HCT116 (cell line): ENCODE measurements at regions not wholly inside any gene's neighbourhood (a gene's known extent, or its start where the extent isn't known, plus 50 kb on each side); places are given as distances from the start of the nearest gene placed in this dataset.

Experiments used
- ATAC-seq: fragments of 200-7000 bp; cut with Tn5 transposase; 2 replicates; pipeline ENCODE4 v1.9.1; 2020; ENCODE audit warnings: mild to moderate bottlenecking, moderate library complexity
- BruUV-seq: library from RNA; stranded (reverse); fragments of 400-500 nt; replicated peaks from 2 replicates; lab custom pipeline; 2021; lab: Mats Ljungman, UMichigan
- CTCF ChIA-PET: fragments of 300-600 bp; sonication (Branson Sonifier 250); formaldehyde crosslinking; loops from one replicate; lab custom pipeline; 2021; ENCODE audit warnings: antibody characterized with exemption; lab: Charles Lee
- POLR2A ChIA-PET: fragments of 300-600, 350-600 bp; sonication (Branson Sonifier 250); formaldehyde crosslinking; loops from one replicate; lab custom pipeline; 2021; ENCODE audit warnings: antibody characterized with exemption; lab: Charles Lee
- RAD21 ChIA-PET, 2 experiments: fragments of 300-600 bp; sonication (Branson Sonifier 250); formaldehyde crosslinking; loops; one replicate each; lab custom pipeline; 2023; ENCODE audit warnings: low total read pairs in 2 of 2; ENCODE audit not compliant: uncharacterized antibody in 2 of 2, unreplicated experiment in 2 of 2, low non-redundant PET in 1 of 2; lab: Charles Lee
- DNase-seq: peaks from one replicate; pipeline ENCODE4 v3.0.0-alpha.2; 2010; ENCODE audit warnings: low read depth, low spot score
- H2AFZ ChIP-seq: fragments of 200-600 bp; shearing (Covaris generic), sonication (generic); 2 replicates; pipeline ENCODE4 v1.6.1; 2017; ENCODE audit warnings: low read depth, mixed run types, mixed read lengths, antibody characterized with exemption, low read length; ENCODE audit not compliant: poor library complexity, severe bottlenecking
- H3K27ac ChIP-seq: 2 replicates; pipeline ENCODE4 v1.5.1; 2012; ENCODE audit warnings: low read depth, low read length
- H3K27me3 ChIP-seq: fragments of 200-600 bp; sonication (generic); 2 replicates; pipeline ENCODE4 v1.6.1; 2016; ENCODE audit warnings: mixed run types, low read length, mixed read lengths; ENCODE audit not compliant: insufficient read depth
- H3K36me3 ChIP-seq, 2 experiments: fragments of 200-500 bp in 1 of 2; fragments of 200-600 bp in 1 of 2; sonication (Bioruptor generic) in 1 of 2; sonication (generic) in 1 of 2; 2 replicates each; pipeline versions ENCODE4 v1.5.1 to v1.6.1; 2014 to 2016; ENCODE audit warnings: low read length in 2 of 2, inconsistent platforms in 1 of 2, mixed read lengths in 1 of 2, mixed run types in 1 of 2; ENCODE audit not compliant: insufficient read depth in 2 of 2, control insufficient read depth in 1 of 2
- H3K4me1 ChIP-seq, 2 experiments: fragments of 200-600 bp in 1 of 2; sonication (generic) in 1 of 2; 2 replicates each; pipeline versions ENCODE4 v1.5.1 to v1.6.1; 2012 to 2017; ENCODE audit warnings: low read length in 2 of 2, inconsistent platforms in 1 of 2, mild to moderate bottlenecking in 1 of 2, mixed read lengths in 1 of 2, mixed run types in 1 of 2, moderate library complexity in 1 of 2; ENCODE audit not compliant: insufficient read depth in 2 of 2, control insufficient read depth in 1 of 2
- H3K4me2 ChIP-seq: fragments of 200-600 bp; sonication (generic); 2 replicates; pipeline ENCODE4 v1.6.1; 2017; ENCODE audit warnings: mixed run types, low read length, mixed read lengths
- H3K4me3 ChIP-seq, 2 experiments: fragments of 200-600 bp in 1 of 2; sonication (generic) in 1 of 2; replicated peaks in 1 of 2; 2 replicates each; pipeline ENCODE4 v1.5.1; 2011 to 2016; ENCODE audit warnings: low read length in 2 of 2, control low read depth in 1 of 2, low read depth in 1 of 2, mild to moderate bottlenecking in 1 of 2, mixed read lengths in 1 of 2, mixed run types in 1 of 2
- H3K79me2 ChIP-seq: fragments of 200-600 bp; sonication (generic); 2 replicates; pipeline ENCODE4 v1.6.1; 2017; ENCODE audit warnings: mild to moderate bottlenecking, mixed run types, low read length, moderate library complexity, mixed read lengths; ENCODE audit not compliant: insufficient read depth
- H3K9ac ChIP-seq: fragments of 200-600 bp; sonication (generic); 2 replicates; pipeline ENCODE4 v1.6.1; 2016; ENCODE audit warnings: low read length, mixed read lengths
- H3K9me2 ChIP-seq: fragments of 200-600 bp; sonication (generic), shearing (Covaris generic); 2 replicates; pipeline ENCODE4 v1.6.1; 2017; ENCODE audit warnings: mixed run types, mild to moderate bottlenecking, moderate library complexity; ENCODE audit not compliant: insufficient read depth
- H3K9me3 ChIP-seq, 2 experiments: fragments of 200-500 bp in 1 of 2; fragments of 200-600 bp in 1 of 2; sonication (Bioruptor generic) in 1 of 2; sonication (generic) in 1 of 2; 2 replicates each; pipeline ENCODE4 v1.6.1; 2014 to 2017; ENCODE audit warnings: low read length in 2 of 2, mixed read lengths in 2 of 2, inconsistent platforms in 1 of 2, low read depth in 1 of 2, mild to moderate bottlenecking in 1 of 2, mixed run types in 1 of 2, moderate library complexity in 1 of 2; ENCODE audit not compliant: control insufficient read depth in 1 of 2, insufficient read depth in 1 of 2
- H4K20me1 ChIP-seq: fragments of 200-600 bp; sonication (generic), shearing (Covaris generic); 2 replicates; pipeline ENCODE4 v1.6.1; 2017; ENCODE audit warnings: mixed run types, mild to moderate bottlenecking, moderate library complexity; ENCODE audit not compliant: insufficient read depth
- ATF3 ChIP-seq: IDR thresholded peaks from 2 replicates; pipeline ENCODE4 v1.6.1; 2012
- CBX3 ChIP-seq: IDR thresholded peaks from 2 replicates; pipeline ENCODE4 v1.6.1; 2012; ENCODE audit warnings: low read depth
- EGR1 ChIP-seq: IDR thresholded peaks from 2 replicates; pipeline ENCODE4 v1.6.1; 2012; ENCODE audit warnings: low read depth
- MAX ChIP-seq: IDR thresholded peaks from 2 replicates; pipeline ENCODE4 v1.6.1; 2012
- POLR2AphosphoS5 ChIP-seq: IDR thresholded peaks from 2 replicates; pipeline ENCODE4 v1.6.1; 2011; ENCODE audit warnings: mild to moderate bottlenecking, low read depth, low read length, moderate library complexity
- RAD21 ChIP-seq: IDR thresholded peaks from 2 replicates; pipeline ENCODE4 v1.6.1; 2012; ENCODE audit warnings: low read depth, mild to moderate bottlenecking
- SP1 ChIP-seq: IDR thresholded peaks from 2 replicates; pipeline ENCODE4 v1.6.1; 2012; ENCODE audit warnings: low read depth
- SRF ChIP-seq: IDR thresholded peaks from 2 replicates; pipeline ENCODE4 v1.6.1; 2012; ENCODE audit warnings: low read depth
- ZBTB33 ChIP-seq: IDR thresholded peaks from 2 replicates; pipeline ENCODE4 v1.6.1; 2011; ENCODE audit warnings: mild to moderate bottlenecking, low read length, moderate library complexity; ENCODE audit not compliant: insufficient replicate concordance; ENCODE audit errors: extremely low read depth
- ZFX ChIP-seq: fragments of 450-650 bp; IDR thresholded peaks from 2 replicates; pipeline ENCODE4 v1.6.1; 2017
- ZNF274 ChIP-seq: fragments of 200-500 bp; sonication (Bioruptor generic); IDR thresholded peaks from 2 replicates; pipeline ENCODE4 v1.6.1; 2014; ENCODE audit warnings: mild to moderate bottlenecking, low read depth, low read length, inconsistent platforms
- intact Hi-C: fragments of 100-400 bp; cut with micrococcal nuclease; formaldehyde crosslinking; loops from 2 replicates; pipeline ENCODE4 v1.10.0; 2022
- TF ChIP-seq, protein P1 (sequence below): IDR thresholded peaks from 2 replicates; pipeline ENCODE4 v1.6.1; 2012; ENCODE audit warnings: low read depth

- no peaks in the 10 kb centered on the region for H4K20me1 ChIP-seq
- H3K9me3 ChIP-seq = peaks cover 3 to 27% of the 10 kb centered on the region in 2 experiments; a peak in 2 of 4 replicates
- H3K79me2 ChIP-seq = no peaks in the 10 kb centered on the region
- no peaks in the 10 kb centered on the region for H3K27me3 ChIP-seq
- H3K4me3 ChIP-seq = no peak overlapping the region
- H3K9me2 ChIP-seq = no peaks in the 10 kb centered on the region
- no peak overlapping the region for H3K27ac ChIP-seq
- intact Hi-C loops = no loop called here
- POLR2A ChIA-PET = no interaction called here
- no TSS peak for BruUV-seq
- TF ChIP-seq, protein P1, sequence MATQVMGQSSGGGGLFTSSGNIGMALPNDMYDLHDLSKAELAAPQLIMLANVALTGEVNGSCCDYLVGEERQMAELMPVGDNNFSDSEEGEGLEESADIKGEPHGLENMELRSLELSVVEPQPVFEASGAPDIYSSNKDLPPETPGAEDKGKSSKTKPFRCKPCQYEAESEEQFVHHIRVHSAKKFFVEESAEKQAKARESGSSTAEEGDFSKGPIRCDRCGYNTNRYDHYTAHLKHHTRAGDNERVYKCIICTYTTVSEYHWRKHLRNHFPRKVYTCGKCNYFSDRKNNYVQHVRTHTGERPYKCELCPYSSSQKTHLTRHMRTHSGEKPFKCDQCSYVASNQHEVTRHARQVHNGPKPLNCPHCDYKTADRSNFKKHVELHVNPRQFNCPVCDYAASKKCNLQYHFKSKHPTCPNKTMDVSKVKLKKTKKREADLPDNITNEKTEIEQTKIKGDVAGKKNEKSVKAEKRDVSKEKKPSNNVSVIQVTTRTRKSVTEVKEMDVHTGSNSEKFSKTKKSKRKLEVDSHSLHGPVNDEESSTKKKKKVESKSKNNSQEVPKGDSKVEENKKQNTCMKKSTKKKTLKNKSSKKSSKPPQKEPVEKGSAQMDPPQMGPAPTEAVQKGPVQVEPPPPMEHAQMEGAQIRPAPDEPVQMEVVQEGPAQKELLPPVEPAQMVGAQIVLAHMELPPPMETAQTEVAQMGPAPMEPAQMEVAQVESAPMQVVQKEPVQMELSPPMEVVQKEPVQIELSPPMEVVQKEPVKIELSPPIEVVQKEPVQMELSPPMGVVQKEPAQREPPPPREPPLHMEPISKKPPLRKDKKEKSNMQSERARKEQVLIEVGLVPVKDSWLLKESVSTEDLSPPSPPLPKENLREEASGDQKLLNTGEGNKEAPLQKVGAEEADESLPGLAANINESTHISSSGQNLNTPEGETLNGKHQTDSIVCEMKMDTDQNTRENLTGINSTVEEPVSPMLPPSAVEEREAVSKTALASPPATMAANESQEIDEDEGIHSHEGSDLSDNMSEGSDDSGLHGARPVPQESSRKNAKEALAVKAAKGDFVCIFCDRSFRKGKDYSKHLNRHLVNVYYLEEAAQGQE = no peak
- TF ChIP-seq RAD21 (no peak), EGR1 (no peak), ATF3 (no peak), MAX (no peak), ZNF274 (no peak), ZBTB33 (no peak), SP1 (no peak), SRF (no peak), POLR2AphosphoS5 (no peak), ZFX (no peak), CBX3 (no peak)
- no peaks in the 10 kb centered on the region for H3K4me1 ChIP-seq
- DNase-seq (no peak), ATAC-seq (no peak)
- no peak overlapping the region for H3K4me2 ChIP-seq
- no peak overlapping the region for H2AFZ ChIP-seq
- CTCF ChIA-PET = no interaction called here
- RAD21 ChIA-PET = no interaction called here
- no peaks in the 10 kb centered on the region for H3K36me3 ChIP-seq
- H3K9ac ChIP-seq = no peak overlapping the region
These were observed 1087.0 kb upstream of the AUTS2 start for GRCh38 chr7:68511281-68511680.
